Activated naive CD4-positive, alpha-beta T cell treated with anti-CD3 and anti-CD28 coated beads for 36 hours (primary cell): ENCODE measurements at regions not wholly inside any gene's neighbourhood (a gene's known extent, or its start where the extent isn't known, plus 50 kb on each side); places are given as distances from the start of the nearest gene placed in this dataset.
"Not testable (repeated sequence)": the region's sequence is repeated elsewhere in the genome, so short reads cannot be mapped to it uniquely, and the experiment has no call there.

ENCODE experiments used
- CTCF ChIA-PET: fragments of 350-600 bp; sonication (Branson Sonifier 250); formaldehyde crosslinking; loops from one replicate; lab custom pipeline; 2021; ENCODE audit warnings: antibody characterized with exemption; lab: Charles Lee
- DNase-seq: peaks from one replicate; pipeline ENCODE4 v3.0.0-alpha.2; 2020
- H3K27ac Mint-ChIP-seq: one replicate; pipeline ENCODE4 v1.8.0; 2021; ENCODE audit warnings: mild to moderate bottlenecking, mixed read lengths
- H3K27me3 Mint-ChIP-seq: one replicate; pipeline ENCODE4 v1.8.0; 2021; ENCODE audit warnings: low read depth, mixed read lengths
- H3K36me3 Mint-ChIP-seq: one replicate; pipeline ENCODE4 v1.8.0; 2021; ENCODE audit warnings: low read depth, mixed read lengths
- H3K4me1 Mint-ChIP-seq: one replicate; pipeline ENCODE4 v1.8.0; 2021; ENCODE audit warnings: low read depth, mixed read lengths
- H3K4me3 Mint-ChIP-seq: one replicate; pipeline ENCODE4 v1.8.0; 2021; ENCODE audit warnings: mild to moderate bottlenecking, moderate library complexity, mixed read lengths
- H3K9me3 Mint-ChIP-seq: one replicate; pipeline ENCODE4 v1.8.0; 2021; ENCODE audit warnings: mixed read lengths
- intact Hi-C: fragments of 100-400 bp; cut with micrococcal nuclease; formaldehyde crosslinking; loops from one replicate; pipeline ENCODE4 v1.15.1; 2023

DNA sequence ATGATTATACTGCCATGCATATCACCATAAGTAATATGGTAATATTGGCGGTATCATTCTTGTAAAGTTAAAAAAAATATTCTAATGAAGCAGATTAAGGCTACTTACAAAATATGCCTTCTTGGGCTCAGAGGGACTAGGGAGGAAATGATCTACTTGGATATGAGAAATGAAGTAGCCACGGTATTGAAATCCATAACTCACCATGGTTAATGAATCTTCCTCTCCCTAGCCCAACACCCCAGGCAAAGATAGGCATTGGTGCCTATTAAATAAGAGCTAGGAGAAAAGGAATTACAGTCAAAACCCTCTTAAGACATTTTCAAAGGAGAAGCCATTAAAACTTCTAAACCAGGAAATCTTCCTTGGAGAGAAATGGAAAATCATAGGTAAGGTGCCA lies 280.5 kb downstream of the TFAP2B start:
- H3K36me3 Mint-ChIP-seq = no peaks in the 10 kb centered on the region
- peaks cover 4% of the 10 kb centered on the region for H3K9me3 Mint-ChIP-seq
- no peak overlapping the region for H3K4me3 Mint-ChIP-seq
- no peak for DNase-seq
- H3K27ac Mint-ChIP-seq = no peak overlapping the region
- intact Hi-C loops = no loop called here
- CTCF ChIA-PET = no interaction called here
- no peaks in the 10 kb centered on the region for H3K27me3 Mint-ChIP-seq
- H3K4me1 Mint-ChIP-seq = no peaks in the 10 kb centered on the region

- Mint-ChIP-seq H3K27ac (no peak overlapping the region), H3K4me1 (no peaks in the 10 kb centered on the region), H3K4me3 (no peak overlapping the region), H3K27me3 (no peaks in the 10 kb centered on the region), H3K36me3 (no peaks in the 10 kb centered on the region), H3K9me3 (peaks cover 7% of the 10 kb centered on the region)
- intact Hi-C loops = no loop called here
- CTCF ChIA-PET = no interaction called here
- DNase-seq = no peak
These were observed 286.7 kb downstream of the TFAP2B start for GRCh38 chr6:51105357-51105756.

DNA sequence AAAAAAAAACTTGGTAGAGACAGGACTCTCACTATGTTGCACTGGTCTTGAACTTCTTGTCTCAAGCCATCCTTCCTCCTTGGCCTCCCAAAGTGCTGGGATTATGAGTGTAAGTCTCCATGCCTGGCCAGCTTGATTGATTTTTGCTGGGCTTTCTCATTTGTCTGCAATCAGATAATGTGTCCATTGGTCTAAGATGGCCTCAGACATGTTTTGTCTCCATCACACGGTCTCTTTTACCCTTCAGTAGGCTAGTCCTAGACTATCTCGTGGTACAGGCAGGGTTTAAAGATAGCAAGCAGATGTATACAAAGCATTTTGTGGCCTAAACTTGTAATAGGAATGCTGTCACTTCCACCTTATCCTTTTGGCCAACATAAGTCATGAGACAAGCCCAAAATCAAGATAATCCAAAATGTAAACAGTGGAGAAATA lies 289.1 kb downstream of the TFAP2B start:
- CTCF ChIA-PET = no interaction called here
- DNase-seq = no peak
- H3K9me3 Mint-ChIP-seq = peaks cover 7% of the 10 kb centered on the region

DNA sequence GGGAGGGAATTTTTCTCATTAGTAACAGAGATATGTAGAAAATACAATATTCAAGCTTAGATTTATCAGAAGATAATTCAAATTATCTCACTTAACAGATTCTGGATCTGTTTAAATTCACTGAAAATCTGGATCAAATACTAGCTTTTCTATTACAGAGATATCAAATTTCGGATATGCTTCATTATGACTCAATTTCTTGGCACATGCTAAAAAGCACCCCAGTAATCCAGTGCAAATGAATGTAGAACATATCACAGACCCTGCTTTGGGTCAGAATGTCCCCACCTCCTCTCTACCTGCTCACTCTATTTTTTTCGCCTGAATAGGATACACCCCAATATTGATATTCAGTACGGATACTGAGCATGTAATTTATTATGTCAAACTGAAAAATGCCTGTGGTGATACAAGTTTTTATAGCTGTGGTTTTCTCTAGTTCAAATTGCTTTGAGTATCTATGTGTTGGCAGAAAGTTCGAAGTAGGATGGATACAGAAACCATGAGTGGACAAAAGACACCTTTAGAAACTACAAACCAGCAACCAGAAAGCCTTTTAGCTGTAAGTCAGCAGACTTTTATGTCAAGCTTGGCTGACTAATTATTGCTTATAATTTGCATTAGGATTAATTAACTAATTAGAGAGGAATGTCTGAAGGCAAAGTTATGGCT lies 290.0 kb downstream of the TFAP2B start:
- H3K27me3 Mint-ChIP-seq = no peaks in the 10 kb centered on the region
- no peaks in the 10 kb centered on the region for H3K4me1 Mint-ChIP-seq
- H3K27ac Mint-ChIP-seq = no peak overlapping the region
- H3K4me3 Mint-ChIP-seq = no peak overlapping the region
- CTCF ChIA-PET = no interaction called here
- intact Hi-C loops = no loop called here
- no peak for DNase-seq
- peaks cover 7% of the 10 kb centered on the region for H3K9me3 Mint-ChIP-seq
- H3K36me3 Mint-ChIP-seq = no peaks in the 10 kb centered on the region

More for the DNA sequence above, 289.1 kb downstream of the TFAP2B start:
- intact Hi-C loops = no loop called here
- Mint-ChIP-seq H3K4me3 (no peak overlapping the region), H3K36me3 (no peaks in the 10 kb centered on the region), H3K27ac (no peak overlapping the region), H3K4me1 (no peaks in the 10 kb centered on the region), H3K27me3 (no peaks in the 10 kb centered on the region)

- DNase-seq = no peak
- CTCF ChIA-PET = no interaction called here
- H3K9me3 Mint-ChIP-seq = peaks cover 2% of the 10 kb centered on the region
- H3K4me3 Mint-ChIP-seq = no peak overlapping the region
- no peak overlapping the region for H3K27ac Mint-ChIP-seq
- no peaks in the 10 kb centered on the region for H3K4me1 Mint-ChIP-seq
- no peaks in the 10 kb centered on the region for H3K36me3 Mint-ChIP-seq
- intact Hi-C loops = no loop called here
- H3K27me3 Mint-ChIP-seq = peaks cover 2% of the 10 kb centered on the region
These were observed 294.1 kb downstream of the TFAP2B start for GRCh38 chr6:51112731-51113130.

- no peak overlapping the region for H3K27ac Mint-ChIP-seq
- no peaks in the 10 kb centered on the region for H3K4me1 Mint-ChIP-seq
- no peak overlapping the region for H3K4me3 Mint-ChIP-seq
- intact Hi-C loops = no loop called here
- peaks cover 2% of the 10 kb centered on the region for H3K27me3 Mint-ChIP-seq
- H3K36me3 Mint-ChIP-seq = no peaks in the 10 kb centered on the region
- CTCF ChIA-PET = no interaction called here
- peaks cover 2% of the 10 kb centered on the region for H3K9me3 Mint-ChIP-seq
- DNase-seq = no peak
These were observed 298.1 kb downstream of the TFAP2B start for GRCh38 chr6:51116723-51117122.

DNA sequence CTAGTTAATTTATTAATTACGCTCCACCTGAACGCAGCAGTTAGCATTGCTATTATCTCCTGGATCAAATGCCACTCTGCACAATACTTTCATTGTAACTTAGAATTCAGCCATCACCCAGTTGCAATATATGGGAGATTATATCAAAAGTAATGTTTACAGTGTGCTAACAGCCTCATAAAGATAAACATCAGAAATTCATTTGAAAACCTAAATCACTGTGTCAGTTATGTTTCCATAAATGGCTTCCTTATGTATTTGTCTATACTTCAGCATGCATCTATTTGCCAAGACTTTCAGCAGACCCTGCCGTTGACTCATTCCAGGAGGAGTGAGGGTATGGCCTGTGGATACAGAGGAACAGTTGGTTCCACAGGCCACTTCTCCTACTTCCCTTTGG lies 300.1 kb downstream of the TFAP2B start:
- Mint-ChIP-seq H3K27ac (no peak overlapping the region), H3K27me3 (peaks cover 2% of the 10 kb centered on the region), H3K4me1 (no peaks in the 10 kb centered on the region), H3K36me3 (no peaks in the 10 kb centered on the region), H3K9me3 (peaks cover 4% of the 10 kb centered on the region), H3K4me3 (no peak overlapping the region)
- CTCF ChIA-PET = no interaction called here
- intact Hi-C loops = no loop called here
- DNase-seq = no peak

DNA sequence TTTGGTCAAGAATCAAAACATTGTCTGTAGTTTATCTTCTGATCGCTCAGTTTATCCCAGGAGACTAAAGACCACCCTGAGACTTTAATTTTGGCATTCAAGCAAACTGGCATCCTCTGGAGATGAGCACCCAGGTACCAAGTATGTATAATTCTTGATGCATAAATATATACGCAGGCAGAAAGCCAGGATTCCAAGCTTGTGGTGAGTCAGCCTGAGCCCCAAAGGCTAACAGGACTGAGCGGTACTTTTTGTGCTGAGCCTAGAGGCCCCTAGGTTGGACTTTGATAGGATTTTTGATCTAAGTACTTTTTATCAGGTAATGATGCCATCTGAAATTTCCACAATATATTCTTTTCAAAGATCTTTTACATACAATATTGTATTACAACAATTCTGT lies 301.3 kb downstream of the TFAP2B start:
- Mint-ChIP-seq H3K9me3 (peaks cover 4% of the 10 kb centered on the region), H3K4me1 (no peaks in the 10 kb centered on the region), H3K36me3 (no peaks in the 10 kb centered on the region), H3K27ac (no peak overlapping the region), H3K4me3 (no peak overlapping the region), H3K27me3 (peaks cover 2% of the 10 kb centered on the region)
- intact Hi-C loops = no loop called here
- CTCF ChIA-PET = no interaction called here
- DNase-seq = no peak

DNA sequence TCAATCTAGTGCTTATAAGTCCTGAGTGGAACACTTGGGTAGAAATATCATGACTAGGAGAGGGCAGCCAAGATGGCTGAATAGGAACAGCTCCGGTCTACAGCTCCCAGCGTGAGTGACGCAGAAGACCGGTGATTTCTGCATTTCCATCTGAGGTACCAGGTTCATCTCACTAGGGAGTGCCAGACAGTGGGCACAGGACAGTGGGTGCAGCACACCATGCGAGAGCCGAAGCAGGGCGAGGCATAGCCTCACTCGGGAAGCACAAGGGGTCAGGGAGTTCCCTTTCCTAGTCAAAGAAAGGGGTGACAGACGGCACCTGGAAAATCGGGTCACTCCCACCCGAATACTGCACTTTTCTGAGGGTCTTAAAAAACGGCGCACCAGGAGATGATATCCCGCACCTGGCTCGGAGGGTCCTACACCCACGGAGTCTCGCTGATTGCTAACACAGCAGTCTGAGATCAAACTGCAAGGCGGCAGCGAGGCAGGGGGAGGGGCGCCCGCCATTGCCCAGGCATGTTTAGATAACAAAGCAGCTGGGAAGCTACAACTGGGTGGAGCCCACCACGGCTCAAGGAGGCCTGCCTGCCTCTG lies 302.8 kb downstream of the TFAP2B start:
- H3K27me3 Mint-ChIP-seq, intact Hi-C loops, H3K36me3 Mint-ChIP-seq, H3K4me1 Mint-ChIP-seq, H3K27ac Mint-ChIP-seq, DNase-seq, H3K9me3 Mint-ChIP-seq, H3K4me3 Mint-ChIP-seq, CTCF ChIA-PET: not testable (repeated sequence)

DNA sequence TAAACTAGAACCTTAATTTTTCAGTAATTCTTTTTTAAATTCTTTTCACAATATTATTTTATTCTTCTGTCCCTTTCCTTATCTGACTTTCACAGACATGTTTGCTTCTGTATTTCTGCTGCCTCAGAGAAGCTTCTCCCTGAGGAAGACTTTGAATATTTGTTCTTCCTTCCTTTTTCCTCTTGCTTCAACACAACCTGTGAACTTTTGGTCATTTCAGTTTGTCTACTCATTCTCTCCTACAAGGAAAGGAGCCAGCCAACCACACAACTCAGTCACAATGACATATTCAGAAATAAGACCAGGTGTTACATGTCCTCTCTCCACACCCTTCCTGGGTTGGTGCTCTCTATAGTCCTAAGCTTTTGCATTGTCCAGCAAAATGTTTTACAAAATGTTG lies 310.4 kb downstream of the TFAP2B start:
- intact Hi-C loops = no loop called here
- Mint-ChIP-seq H3K4me3 (no peak overlapping the region), H3K36me3 (no peaks in the 10 kb centered on the region), H3K9me3 (peaks cover 7% of the 10 kb centered on the region), H3K27me3 (no peaks in the 10 kb centered on the region), H3K27ac (no peak overlapping the region), H3K4me1 (no peaks in the 10 kb centered on the region)
- CTCF ChIA-PET = no interaction called here
- no peak for DNase-seq

DNA sequence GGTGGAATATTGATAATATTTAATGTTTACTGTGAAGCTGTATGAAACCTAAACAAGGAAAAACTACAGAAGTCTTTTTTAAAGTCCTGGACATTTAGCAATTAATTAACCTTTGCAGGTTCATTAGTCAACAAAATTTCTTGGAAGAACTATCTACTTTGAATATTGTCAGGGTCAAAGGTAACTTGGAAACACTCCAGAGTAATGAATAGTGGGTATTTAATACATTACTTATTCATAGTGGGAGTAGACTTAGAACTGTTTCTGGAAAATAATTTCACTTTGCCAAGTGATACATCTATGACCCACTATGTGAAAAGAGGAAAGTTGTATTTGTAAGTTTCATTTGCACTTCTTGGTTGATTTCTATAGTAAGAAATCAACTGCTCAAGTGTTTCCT lies 319.1 kb downstream of the TFAP2B start:
- no peaks in the 10 kb centered on the region for H3K27me3 Mint-ChIP-seq
- no peaks in the 10 kb centered on the region for H3K36me3 Mint-ChIP-seq
- no peaks in the 10 kb centered on the region for H3K4me1 Mint-ChIP-seq
- no peak overlapping the region for H3K4me3 Mint-ChIP-seq
- peaks cover 3% of the 10 kb centered on the region for H3K9me3 Mint-ChIP-seq
- CTCF ChIA-PET = no interaction called here
- H3K27ac Mint-ChIP-seq = no peak overlapping the region
- intact Hi-C loops = no loop called here
- no peak for DNase-seq

GRCh38 chr6:51139950-51140385 lies 321.3 kb downstream of the TFAP2B start:
- H3K9me3 Mint-ChIP-seq = peaks cover 6% of the 10 kb centered on the region
- DNase-seq = no peak
- H3K4me1 Mint-ChIP-seq = no peaks in the 10 kb centered on the region
- H3K4me3 Mint-ChIP-seq = no peak overlapping the region
- no peaks in the 10 kb centered on the region for H3K36me3 Mint-ChIP-seq
- CTCF ChIA-PET = no interaction called here
- intact Hi-C loops = no loop called here
- H3K27ac Mint-ChIP-seq = no peak overlapping the region
- H3K27me3 Mint-ChIP-seq = no peaks in the 10 kb centered on the region

- Mint-ChIP-seq H3K4me1 (no peaks in the 10 kb centered on the region), H3K4me3 (no peak overlapping the region)
- intact Hi-C loops = no loop called here
These were observed 322.4 kb downstream of the TFAP2B start for GRCh38 chr6:51141080-51141479.

More at GRCh38 chr6:51141080-51141479, 322.4 kb downstream of the TFAP2B start:
- no peak overlapping the region for H3K27ac Mint-ChIP-seq
- CTCF ChIA-PET = no interaction called here
- DNase-seq = no peak
- H3K27me3 Mint-ChIP-seq = no peaks in the 10 kb centered on the region
- H3K36me3 Mint-ChIP-seq = no peaks in the 10 kb centered on the region
- H3K9me3 Mint-ChIP-seq = peaks cover 5% of the 10 kb centered on the region
